H9 (cell line): ENCODE measurements at regions not wholly inside any gene's neighbourhood (a gene's known extent, or its start where the extent isn't known, plus 50 kb on each side); places are given as distances from the start of the nearest gene placed in this dataset.

Experiments used
- DNase-seq: peaks from one replicate; pipeline ENCODE4 v3.0.0-alpha.2; 2017
- H2AFZ ChIP-seq: one replicate; pipeline ENCODE4 v1.6.1; 2013; ENCODE audit warnings: mild to moderate bottlenecking, low read length, control low read depth, moderate library complexity
- H2AK5ac ChIP-seq: 2 replicates; pipeline ENCODE4 v1.6.1; 2013; ENCODE audit warnings: low read length, control low read depth, mixed read lengths; ENCODE audit not compliant: insufficient read length
- H2BK120ac ChIP-seq: one replicate; pipeline ENCODE4 v1.6.1; 2013; ENCODE audit warnings: low read depth, mild to moderate bottlenecking, low read length, control low read depth, inconsistent platforms; ENCODE audit not compliant: poor library complexity, severe bottlenecking
- H2BK12ac ChIP-seq: 2 replicates; pipeline ENCODE4 v1.6.1; 2013; ENCODE audit warnings: low read length, control low read depth, mixed read lengths, low read depth; ENCODE audit not compliant: insufficient read length
- H2BK15ac ChIP-seq: 2 replicates; pipeline ENCODE4 v1.6.1; 2013; ENCODE audit warnings: low read depth, low read length, control low read depth
- H2BK20ac ChIP-seq: one replicate; pipeline ENCODE4 v1.6.1; 2013; ENCODE audit warnings: low read depth, mild to moderate bottlenecking, low read length, control low read depth, inconsistent platforms; ENCODE audit not compliant: poor library complexity, severe bottlenecking
- H2BK5ac ChIP-seq: 2 replicates; pipeline ENCODE4 v1.6.1; 2013; ENCODE audit warnings: low read length, control low read depth, mixed read lengths; ENCODE audit not compliant: insufficient read length
- H3K14ac ChIP-seq: 2 replicates; pipeline ENCODE4 v1.6.1; 2013; ENCODE audit warnings: low read length, control low read depth; ENCODE audit not compliant: insufficient read depth
- H3K18ac ChIP-seq: 2 replicates; pipeline ENCODE4 v1.6.1; 2013; ENCODE audit warnings: low read depth, mild to moderate bottlenecking, mixed read lengths, low read length, control low read depth; ENCODE audit not compliant: insufficient read length
- H3K23ac ChIP-seq: 2 replicates; pipeline ENCODE4 v1.6.1; 2013; ENCODE audit warnings: low read length, control low read depth, mixed read lengths, low read depth; ENCODE audit not compliant: insufficient read length
- H3K23me2 ChIP-seq: 2 replicates; pipeline ENCODE4 v1.6.1; 2013; ENCODE audit warnings: low read depth, mild to moderate bottlenecking, mixed read lengths, low read length, control low read depth; ENCODE audit not compliant: insufficient read length, poor library complexity, severe bottlenecking
- H3K27ac ChIP-seq: 2 replicates; pipeline ENCODE4 v1.5.1; 2013; ENCODE audit warnings: low read length, control low read depth, mixed read lengths, low read depth; ENCODE audit not compliant: insufficient read length
- H3K27me3 ChIP-seq: 2 replicates; pipeline ENCODE4 v1.6.1; 2013; ENCODE audit warnings: low read length, control low read depth, inconsistent platforms; ENCODE audit not compliant: insufficient read depth
- H3K4ac ChIP-seq: 2 replicates; pipeline ENCODE4 v1.6.1; 2013; ENCODE audit warnings: low read depth, mild to moderate bottlenecking, control low read depth, inconsistent platforms, low read length, moderate library complexity
- H3K4me1 ChIP-seq: 2 replicates; pipeline ENCODE4 v1.6.1; 2013; ENCODE audit warnings: low read length, control low read depth, inconsistent platforms; ENCODE audit not compliant: insufficient read depth
- H3K4me2 ChIP-seq: 2 replicates; pipeline ENCODE4 v1.6.1; 2013; ENCODE audit warnings: low read length, control low read depth, mixed read lengths; ENCODE audit not compliant: insufficient read length, insufficient read depth
- H3K56ac ChIP-seq: 2 replicates; pipeline ENCODE4 v1.6.1; 2013; ENCODE audit warnings: low read depth, mild to moderate bottlenecking, mixed read lengths, low read length, control low read depth; ENCODE audit not compliant: insufficient read length
- H3K79me1 ChIP-seq: 2 replicates; pipeline ENCODE4 v1.6.1; 2013; ENCODE audit warnings: low read depth, mild to moderate bottlenecking, moderate library complexity, low read length, control low read depth, inconsistent platforms; ENCODE audit not compliant: insufficient read depth, poor library complexity, severe bottlenecking
- H3K79me2 ChIP-seq: 2 replicates; pipeline ENCODE4 v1.6.1; 2013; ENCODE audit warnings: low read length, control low read depth, inconsistent platforms; ENCODE audit not compliant: insufficient read depth
- H3K9ac ChIP-seq: 2 replicates; pipeline ENCODE4 v1.6.1; 2013; ENCODE audit warnings: low read length, control low read depth, mixed read lengths; ENCODE audit not compliant: insufficient read length; ENCODE audit errors: extremely low read depth
- H3K9me3 ChIP-seq: one replicate; pipeline ENCODE4 v1.6.1; 2013; ENCODE audit warnings: low read depth, low read length, inconsistent platforms; ENCODE audit not compliant: control insufficient read depth
- H3T11ph ChIP-seq: one replicate; pipeline ENCODE4 v1.6.1; 2013; ENCODE audit warnings: mild to moderate bottlenecking, low read length, control low read depth, inconsistent platforms
- H4K20me1 ChIP-seq: one replicate; pipeline ENCODE4 v1.6.1; 2013; ENCODE audit not compliant: control insufficient read depth, insufficient read length, insufficient read depth
- H4K5ac ChIP-seq: 2 replicates; pipeline ENCODE4 v1.6.1; 2013; ENCODE audit warnings: low read depth, mild to moderate bottlenecking, mixed read lengths, low read length, control low read depth; ENCODE audit not compliant: insufficient read length
- H4K8ac ChIP-seq: replicated peaks from 2 replicates; pipeline ENCODE4 v1.6.1; 2013; ENCODE audit warnings: low read length, control low read depth, mixed read lengths, low read depth; ENCODE audit not compliant: insufficient read length
- H4K91ac ChIP-seq: 2 replicates; pipeline ENCODE4 v1.6.1; 2013; ENCODE audit warnings: low read depth, mild to moderate bottlenecking, moderate library complexity, mixed read lengths, low read length, control low read depth; ENCODE audit not compliant: insufficient read length
- H3K27ac Mint-ChIP-seq, 3 experiments: 2 replicates in 2 of 3; 3 replicates in 1 of 3; pipeline ENCODE4 v1.8.0; 2020 to 2021; ENCODE audit warnings: mixed read lengths in 3 of 3, mild to moderate bottlenecking in 1 of 3, moderate library complexity in 1 of 3
- H3K27me3 Mint-ChIP-seq: 2 replicates; pipeline ENCODE4 v1.8.0; 2021; ENCODE audit warnings: low read depth, mild to moderate bottlenecking, moderate library complexity, mixed read lengths
- H3K36me3 Mint-ChIP-seq, 3 experiments: 2 replicates in 2 of 3; 3 replicates in 1 of 3; pipeline ENCODE4 v1.8.0; 2020 to 2021; ENCODE audit warnings: low read depth in 3 of 3, mixed read lengths in 3 of 3; ENCODE audit not compliant: insufficient read depth in 1 of 3
- H3K4me1 Mint-ChIP-seq, 2 experiments: 2 replicates each; pipeline ENCODE4 v1.8.0; 2020; ENCODE audit warnings: mixed read lengths in 2 of 2
- H3K4me3 Mint-ChIP-seq, 2 experiments: 2 replicates in 1 of 2; 3 replicates in 1 of 2; pipeline ENCODE4 v1.8.0; 2020 to 2021; ENCODE audit warnings: mild to moderate bottlenecking in 2 of 2, mixed read lengths in 2 of 2, moderate library complexity in 1 of 2
- H3K9me3 Mint-ChIP-seq, 2 experiments: 2 replicates in 1 of 2; 3 replicates in 1 of 2; pipeline ENCODE4 v1.8.0; 2020; ENCODE audit warnings: mild to moderate bottlenecking in 2 of 2, mixed read lengths in 2 of 2, moderate library complexity in 1 of 2
- CTCF ChIP-seq: fragments of 200-600 bp; sonication (generic); conservative IDR thresholded peaks from 3 replicates; pipeline ENCODE4 v1.8.0; 2021; ENCODE audit warnings: antibody characterized with exemption, mild to moderate bottlenecking
- WGBS: extraction: QIAGEN DNeasy Blood & Tissue Kit; methylation state at CpG from one replicate; pipeline ENCODE4 v1.1.7; 2013; ENCODE audit warnings: missing lambda C conversion rate, low lambda C conversion rate, mixed read lengths; ENCODE audit not compliant: insufficient read length; ENCODE audit errors: extremely low coverage; 5-methylcytosine and 5-hydroxymethylcytosine counted together

- Histone ChIP-seq H3K4me2 (no peak overlapping the region), H2BK15ac (no peak overlapping the region), H3K79me2 (no peaks in the 10 kb centered on the region), H4K5ac (no peak overlapping the region), H3K27me3 (no peaks in the 10 kb centered on the region), H3K14ac (no peak overlapping the region), H2BK20ac (no peak overlapping the region), H3K18ac (no peak overlapping the region), H3K23ac (no peak overlapping the region), H2AK5ac (no peak overlapping the region), H4K8ac (no peak overlapping the region), H3K4ac (no peak overlapping the region), H3K9ac (no peak overlapping the region), H2BK12ac (no peak overlapping the region), H3K4me1 (no peaks in the 10 kb centered on the region), H2BK5ac (no peak overlapping the region), H3K27ac (no peak overlapping the region), H4K91ac (no peak overlapping the region), H3K56ac (no peak overlapping the region), H4K20me1 (no peaks in the 10 kb centered on the region), H3T11ph (no peak overlapping the region), H2BK120ac (no peak overlapping the region), H3K9me3 (no peaks in the 10 kb centered on the region), H3K23me2 (no peaks in the 10 kb centered on the region), H3K79me1 (no peaks in the 10 kb centered on the region), H2AFZ (no peak overlapping the region)
- Mint-ChIP-seq H3K27ac (0 out of 7 replicates have a peak overlapping the region, but pooled peaks of 1 of the 3 experiments have one; percentile 29), H3K36me3 (peaks cover 22 to 46% (median 28%) of the 10 kb centered on the region in 3 experiments), H3K27me3 (no peaks in the 10 kb centered on the region; the same call in 1 of the 2 replicates), H3K4me1 (peaks cover 18 to 31% of the 10 kb centered on the region in 2 experiments), H3K4me3 (no peak overlapping the region), H3K9me3 (peaks cover 44 to 45% of the 10 kb centered on the region in 2 experiments)
- no peak for TF ChIP-seq CTCF
- no CpG with 5 or more reads among the region's 3 CpGs for WGBS
- DNase-seq, result no peak
Measured at GRCh38 chr6:169019111-169019510, 234.5 kb downstream of the THBS2 start.
